H1 (cell line): ENCODE measurements at regions not wholly inside any gene's neighbourhood (a gene's known extent, or its start where the extent isn't known, plus 50 kb on each side); places are given as distances from the start of the nearest gene placed in this dataset.

Experiments
- CTCF ChIA-PET: fragments of 300-600 bp; sonication (Branson Sonifier 250); formaldehyde crosslinking; loops from one replicate; lab custom pipeline; 2021; ENCODE audit not compliant: partially characterized antibody; lab: Charles Lee
- POLR2A ChIA-PET: fragments of 300-600 bp; sonication (Branson Sonifier 250); formaldehyde crosslinking; loops from one replicate; lab custom pipeline; 2021; ENCODE audit warnings: inconsistent platforms; ENCODE audit not compliant: partially characterized antibody; lab: Charles Lee
- DNase-seq, 2 experiments: peaks; one replicate each; pipeline versions ENCODE4 v3.0.0 to v3.0.0-alpha.2; 2010 to 2022; ENCODE audit warnings: low spot score in 2 of 2, low read depth in 1 of 2, mixed read lengths in 1 of 2
- FAIRE-seq: peaks from 2 replicates; lab custom pipeline; 2011; peaks lifted over from hg19 to GRCh38; lab: Jason Lieb, UNC
- H2AFZ ChIP-seq: 2 replicates; pipeline ENCODE4 v1.8.1; 2012; ENCODE audit warnings: low read length, inconsistent platforms
- H2AK5ac ChIP-seq: 2 replicates; pipeline ENCODE4 v1.6.1; 2013; ENCODE audit warnings: low read depth, low read length
- H2BK120ac ChIP-seq: replicated peaks from 2 replicates; pipeline ENCODE3; 2013; ENCODE audit warnings: low read depth, low read length, inconsistent platforms
- H2BK12ac ChIP-seq: 2 replicates; pipeline ENCODE4 v1.6.1; 2013; ENCODE audit warnings: low read depth, low read length
- H2BK15ac ChIP-seq: 2 replicates; pipeline ENCODE4 v1.6.1; 2013; ENCODE audit warnings: low read length
- H2BK20ac ChIP-seq: 2 replicates; pipeline ENCODE4 v1.6.1; 2013; ENCODE audit warnings: low read length
- H2BK5ac ChIP-seq: 2 replicates; pipeline ENCODE4 v1.6.1; 2013; ENCODE audit warnings: low read depth, low read length
- H3K14ac ChIP-seq: 2 replicates; pipeline ENCODE4 v1.6.1; 2013; ENCODE audit warnings: inconsistent platforms; ENCODE audit not compliant: insufficient read length
- H3K18ac ChIP-seq: 2 replicates; pipeline ENCODE4 v1.6.1; 2013; ENCODE audit warnings: low read length; ENCODE audit errors: extremely low read depth
- H3K23ac ChIP-seq: 2 replicates; pipeline ENCODE4 v1.6.1; 2013; ENCODE audit warnings: inconsistent platforms; ENCODE audit not compliant: insufficient read length
- H3K23me2 ChIP-seq: 2 replicates; pipeline ENCODE4 v1.6.1; 2013; ENCODE audit warnings: low read depth, low read length
- H3K27ac ChIP-seq: 2 replicates; pipeline ENCODE4 v1.6.1; 2011; ENCODE audit warnings: low read depth, low read length, inconsistent platforms
- H3K27me3 ChIP-seq, 4 experiments: replicated peaks in 1 of 4; 1 replicate in 1 of 4; 2 replicates in 3 of 4; pipeline versions ENCODE4 v1.6.1 to v1.8.1; 2011 to 2013; ENCODE audit warnings: low read length in 3 of 4, mild to moderate bottlenecking in 3 of 4, inconsistent platforms in 2 of 4, mixed read lengths in 2 of 4, moderate library complexity in 1 of 4; ENCODE audit not compliant: control insufficient read depth in 3 of 4, insufficient read depth in 3 of 4; ENCODE audit errors: extremely low read depth in 1 of 4
- H3K36me3 ChIP-seq, 4 experiments: 2 replicates each; pipeline versions ENCODE4 v1.6.1 to v1.8.1; 2011 to 2013; ENCODE audit warnings: mild to moderate bottlenecking in 4 of 4, low read length in 3 of 4, moderate library complexity in 2 of 4, control low read depth in 1 of 4, inconsistent platforms in 1 of 4; ENCODE audit not compliant: insufficient read depth in 4 of 4, control insufficient read depth in 2 of 4
- H3K4ac ChIP-seq: replicated peaks from 2 replicates; pipeline ENCODE3; 2013; ENCODE audit warnings: low read length, low read depth, mixed read lengths, inconsistent platforms; ENCODE audit not compliant: insufficient read length
- H3K4me1 ChIP-seq, 4 experiments: replicated peaks in 1 of 4; 1 replicate in 1 of 4; 2 replicates in 3 of 4; pipeline versions ENCODE4 v1.6.1 to v1.8.1; 2011 to 2013; ENCODE audit warnings: low read length in 3 of 4, inconsistent platforms in 2 of 4, mixed read lengths in 1 of 4; ENCODE audit not compliant: insufficient read depth in 4 of 4, control insufficient read depth in 3 of 4
- H3K4me2 ChIP-seq, 2 experiments: 2 replicates each; pipeline versions ENCODE4 v1.6.1 to v1.8.1; 2011 to 2013; ENCODE audit warnings: low read depth in 2 of 2, low read length in 2 of 2, control low read depth in 1 of 2, inconsistent platforms in 1 of 2, mild to moderate bottlenecking in 1 of 2; ENCODE audit not compliant: insufficient read depth in 1 of 2
- H3K4me3 ChIP-seq, 4 experiments: fragments of 200-600, 300-600 bp in 1 of 4; sonication (generic), shearing (Covaris generic), sonication (Bioruptor Twin) in 1 of 4; 2 replicates each; pipeline versions ENCODE4 v1.5.1 to v1.8.1; 2011 to 2016; ENCODE audit warnings: low read length in 4 of 4, low read depth in 3 of 4, control low read depth in 2 of 4, inconsistent platforms in 2 of 4, mild to moderate bottlenecking in 2 of 4, mixed read lengths in 1 of 4, moderate library complexity in 1 of 4; ENCODE audit not compliant: insufficient read depth in 2 of 4; ENCODE audit errors: extremely low read depth in 1 of 4
- H3K56ac ChIP-seq: replicated peaks from 2 replicates; pipeline ENCODE3; 2013; ENCODE audit warnings: low read depth, mild to moderate bottlenecking, mixed read lengths, low read length, inconsistent platforms; ENCODE audit not compliant: insufficient read length
- H3K79me1 ChIP-seq: 2 replicates; pipeline ENCODE4 v1.6.1; 2013; ENCODE audit warnings: low read depth, low read length, control low read depth
- H3K79me2 ChIP-seq, 2 experiments: 2 replicates each; pipeline versions ENCODE4 v1.6.1 to v1.8.1; 2012 to 2013; ENCODE audit warnings: low read length in 2 of 2, mild to moderate bottlenecking in 2 of 2, inconsistent platforms in 1 of 2; ENCODE audit not compliant: insufficient read depth in 2 of 2, control insufficient read depth in 1 of 2
- H3K9ac ChIP-seq, 4 experiments: replicated peaks in 1 of 4; 1 replicate in 1 of 4; 2 replicates in 3 of 4; pipeline versions ENCODE4 v1.6.1 to v1.8.1; 2011 to 2013; ENCODE audit warnings: low read depth in 3 of 4, low read length in 3 of 4, control low read depth in 2 of 4, mild to moderate bottlenecking in 2 of 4, moderate library complexity in 2 of 4, inconsistent platforms in 1 of 4; ENCODE audit errors: extremely low read depth in 1 of 4
- H3K9me3 ChIP-seq, 2 experiments: 2 replicates each; pipeline versions ENCODE4 v1.6.1 to v1.8.1; 2012 to 2013; ENCODE audit warnings: mild to moderate bottlenecking in 2 of 2, moderate library complexity in 2 of 2, control low read depth in 1 of 2, inconsistent platforms in 1 of 2, low read depth in 1 of 2, low read length in 1 of 2, mixed read lengths in 1 of 2; ENCODE audit not compliant: insufficient read depth in 2 of 2
- H4K20me1 ChIP-seq, 2 experiments: replicated peaks in 1 of 2; 2 replicates each; pipeline versions ENCODE3 to v1.8.1; 2011 to 2013; ENCODE audit warnings: inconsistent platforms in 2 of 2, low read length in 2 of 2, mild to moderate bottlenecking in 1 of 2; ENCODE audit not compliant: insufficient read depth in 2 of 2, control insufficient read depth in 1 of 2
- H4K5ac ChIP-seq: 2 replicates; pipeline ENCODE4 v1.6.1; 2013; ENCODE audit warnings: low read length, low read depth, mixed read lengths, inconsistent platforms; ENCODE audit not compliant: insufficient read length
- H4K8ac ChIP-seq: 2 replicates; pipeline ENCODE4 v1.8.0; 2013; ENCODE audit warnings: mild to moderate bottlenecking, moderate library complexity, low read length, inconsistent platforms; ENCODE audit not compliant: insufficient read depth; ENCODE audit errors: extremely low read depth
- H4K91ac ChIP-seq: replicated peaks from 2 replicates; pipeline ENCODE3; 2013; ENCODE audit warnings: low read length, mixed read lengths, inconsistent platforms; ENCODE audit not compliant: insufficient read length
- ATF3 ChIP-seq: IDR thresholded peaks from 2 replicates; pipeline ENCODE4 v1.6.1; 2011; ENCODE audit warnings: low read depth, mild to moderate bottlenecking, low read length; ENCODE audit not compliant: insufficient read depth
- HDAC6 ChIP-seq: IDR thresholded peaks from one replicate; pipeline ENCODE4 v1.7.1; 2012; ENCODE audit warnings: low read depth, mild to moderate bottlenecking, inconsistent platforms, low read length, moderate library complexity
- JUND ChIP-seq: IDR thresholded peaks from 2 replicates; pipeline ENCODE4 v1.6.1; 2011; ENCODE audit warnings: mild to moderate bottlenecking, improper control_type of control experiment, low read length
- KDM5A ChIP-seq: fragments of 200-600 bp; IDR thresholded peaks from 2 replicates; pipeline ENCODE4 v1.7.1; 2012; ENCODE audit warnings: mild to moderate bottlenecking, low read length, inconsistent platforms, mixed read lengths
- PHF8 ChIP-seq: fragments of 200-600 bp; sonication (generic); conservative IDR thresholded peaks from 2 replicates; pipeline ENCODE4 v1.7.1; 2012; ENCODE audit warnings: low read depth, mild to moderate bottlenecking, inconsistent platforms, low read length, moderate library complexity
- SIN3A ChIP-seq, 2 experiments: IDR thresholded peaks in 1 of 2; conservative IDR thresholded peaks in 1 of 2; 2 replicates each; pipeline ENCODE4 v1.6.1; 2011 to 2012; ENCODE audit warnings: low read length in 2 of 2, improper control_type of control experiment in 1 of 2, low read depth in 1 of 2, mild to moderate bottlenecking in 1 of 2
- WGBS, 2 experiments: shearing (Covaris generic) in 1 of 2; methylation state at CpG; one replicate each; pipeline versions ENCODE4 v1.1.6 to v1.1.7; 2013 to 2015; ENCODE audit warnings: low lambda C conversion rate in 2 of 2, mixed read lengths in 2 of 2, inconsistent platforms in 1 of 2, low coverage in 1 of 2, missing lambda C conversion rate in 1 of 2; ENCODE audit not compliant: insufficient replicate concordance in 2 of 2, insufficient coverage in 1 of 2, insufficient read length in 1 of 2; ENCODE audit errors: extremely low coverage in 1 of 2, missing lambda C conversion rate in 1 of 2; 5-methylcytosine and 5-hydroxymethylcytosine counted together
- TF ChIP-seq, protein P1 (sequence below): IDR thresholded peaks from 2 replicates; pipeline ENCODE4 v1.6.1; 2011; ENCODE audit warnings: low read length, improper control_type of control experiment

- Histone ChIP-seq H4K8ac (no peak overlapping the region), H3K4me2 (no peak overlapping the region), H3K27me3 (no peaks in the 10 kb centered on the region), H3K18ac (no peak overlapping the region), H2AK5ac (no peak overlapping the region), H3K36me3 (no peaks in the 10 kb centered on the region), H2BK15ac (no peak overlapping the region), H3K56ac (no peak overlapping the region), H3K79me1 (no peaks in the 10 kb centered on the region), H2BK5ac (no peak overlapping the region), H3K9me3 (no peaks in the 10 kb centered on the region), H4K5ac (no peak overlapping the region), H3K4me3 (no peak overlapping the region), H3K4me1 (no peaks in the 10 kb centered on the region), H3K4ac (no peak overlapping the region), H3K14ac (no peak overlapping the region), H3K79me2 (no peaks in the 10 kb centered on the region), H3K23ac (no peak overlapping the region), H2BK120ac (no peak overlapping the region), H4K20me1 (no peaks in the 10 kb centered on the region), H3K27ac (no peak overlapping the region), H2BK12ac (no peak overlapping the region), H3K9ac (no peak overlapping the region), H4K91ac (no peak overlapping the region), H3K23me2 (no peaks in the 10 kb centered on the region), H2AFZ (no peak overlapping the region), H2BK20ac (no peak overlapping the region)
- ChIA-PET POLR2A (no interaction called here), CTCF (interaction anchor here (1.1 to 2.1 kb wide), 2 partner anchors 13 to 18 kb away, joined by 3 to 10 read pairs; no protein-coding TSS in a partner anchor)
- FAIRE-seq (no peak), DNase-seq (no peak)
- WGBS, 2 experiments: 93% methylated on average over 2 of the region's 2 CpGs; no CpG with 5 or more reads in 1 of the 2 experiments
- no peak for TF ChIP-seq JUND
- TF ChIP-seq ATF3: no peak
- no peak for TF ChIP-seq HDAC6
- TF ChIP-seq, protein P1, sequence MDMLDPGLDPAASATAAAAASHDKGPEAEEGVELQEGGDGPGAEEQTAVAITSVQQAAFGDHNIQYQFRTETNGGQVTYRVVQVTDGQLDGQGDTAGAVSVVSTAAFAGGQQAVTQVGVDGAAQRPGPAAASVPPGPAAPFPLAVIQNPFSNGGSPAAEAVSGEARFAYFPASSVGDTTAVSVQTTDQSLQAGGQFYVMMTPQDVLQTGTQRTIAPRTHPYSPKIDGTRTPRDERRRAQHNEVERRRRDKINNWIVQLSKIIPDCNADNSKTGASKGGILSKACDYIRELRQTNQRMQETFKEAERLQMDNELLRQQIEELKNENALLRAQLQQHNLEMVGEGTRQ: no peak
- TF ChIP-seq KDM5A: no peak
- no peak for TF ChIP-seq SIN3A (conservative IDR thresholded peaks at IDR 0.05 in 1 of 2, IDR thresholded peaks at IDR 0.05 in 1 of 2; ENCODE audit: low read depth in 1 of 2, low read length in 2 of 2)
- no peak for TF ChIP-seq PHF8
Observed at GRCh38 chr7:18306696-18307095, 188.9 kb upstream of the HDAC9 start.
